GM18517 (cell line): ENCODE measurements at regions not wholly inside any gene's neighbourhood (a gene's known extent, or its start where the extent isn't known, plus 50 kb on each side); places are given as distances from the start of the nearest gene placed in this dataset.
A peak's percentile ranks its signal among the peaks of the same experiment; 100 is the strongest.

Source experiments
- ATAC-seq: cut with Tn5 transposase; IDR thresholded peaks from one replicate; pipeline ENCODE4 v1.9.1; 2021; ENCODE audit warnings: mild to moderate bottlenecking, moderate library complexity; ENCODE audit not compliant: unreplicated experiment

DNA sequence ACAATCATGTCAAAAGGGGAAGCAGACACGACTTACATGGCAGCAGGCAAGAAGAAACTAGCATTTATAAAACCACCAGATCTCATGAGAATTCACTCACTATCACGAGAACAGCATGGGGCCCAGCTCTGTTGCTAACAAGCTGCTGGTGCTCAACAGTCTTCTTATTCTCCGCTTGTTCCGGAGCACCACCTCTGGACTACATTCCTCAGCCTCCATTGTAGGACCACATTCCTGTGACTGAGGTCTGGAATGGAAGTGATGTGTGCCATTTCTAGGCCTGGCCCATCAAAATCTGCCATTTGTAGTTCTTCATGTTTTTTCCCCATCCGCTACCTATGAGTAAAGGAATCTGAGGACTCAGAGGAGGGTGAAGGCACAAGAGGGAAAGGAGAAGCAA is 111.5 kb upstream of the PTCHD1 start:
- no peak for ATAC-seq

DNA sequence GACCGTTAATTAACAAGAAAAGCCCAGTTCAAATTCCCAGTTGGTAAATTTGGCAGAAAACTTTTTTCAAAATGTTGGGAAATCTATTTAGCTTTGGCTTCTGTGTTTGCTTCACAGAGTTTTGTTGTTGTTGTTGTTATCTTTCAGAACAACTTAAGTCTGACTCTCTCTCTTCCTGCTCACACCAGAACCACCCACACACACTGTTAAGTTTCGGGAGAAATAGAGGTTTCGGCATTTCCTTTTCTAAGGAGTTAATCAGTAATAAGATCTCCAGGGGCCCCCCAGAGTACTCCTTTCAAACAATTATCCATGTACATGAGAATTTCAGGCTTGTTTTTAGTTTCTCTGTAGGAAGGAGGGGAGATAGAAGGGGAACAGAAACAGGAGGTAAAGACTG is 106.2 kb upstream of the PTCHD1 start:
- peak; percentile 60 for ATAC-seq

- ATAC-seq = no peak
Observed at GRCh38 chrX:23228950-23229448, 105.7 kb upstream of the PTCHD1 start.

DNA sequence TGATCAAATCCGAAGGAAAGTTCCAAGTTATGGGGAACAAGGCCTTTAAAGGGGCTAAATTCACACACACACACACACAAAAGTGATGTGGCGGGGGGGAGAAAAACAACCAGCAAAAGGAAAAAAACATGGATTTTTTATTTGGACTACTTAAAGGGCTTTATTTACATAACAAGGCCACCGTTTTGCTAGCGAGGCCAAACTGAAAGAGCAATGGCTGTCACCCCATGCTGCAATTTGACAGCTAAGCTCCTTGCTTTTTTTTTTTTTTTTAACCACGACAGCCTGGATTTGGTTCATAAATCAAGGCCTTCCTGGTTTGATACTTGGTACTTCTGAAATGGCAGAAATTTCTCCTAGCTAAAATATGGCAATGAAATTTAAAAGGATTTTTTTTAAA is 99.6 kb upstream of the PTCHD1 start:
- ATAC-seq = no peak

DNA sequence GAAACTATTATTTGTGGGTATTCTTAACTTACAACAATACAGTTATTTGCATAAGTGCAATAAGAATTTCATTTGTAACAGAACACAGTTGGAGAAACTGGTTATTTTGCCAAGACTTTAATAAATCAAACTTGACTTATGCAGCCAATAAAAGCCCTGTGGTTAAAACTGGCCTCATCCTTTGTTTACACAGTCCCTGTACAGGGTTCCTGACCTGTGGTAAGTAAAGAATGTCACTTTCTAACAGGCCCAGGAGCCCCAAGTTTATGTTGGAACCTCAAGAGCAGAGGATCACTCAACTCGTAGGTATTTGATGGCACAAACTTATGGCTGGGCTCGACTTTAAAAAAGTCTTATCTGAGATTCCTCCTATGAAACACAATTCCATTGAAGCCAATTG is 88.6 kb upstream of the PTCHD1 start:
- no peak for ATAC-seq

- no peak for ATAC-seq
Observed at GRCh38 chrX:23248187-23248586, 86.5 kb upstream of the PTCHD1 start.

DNA sequence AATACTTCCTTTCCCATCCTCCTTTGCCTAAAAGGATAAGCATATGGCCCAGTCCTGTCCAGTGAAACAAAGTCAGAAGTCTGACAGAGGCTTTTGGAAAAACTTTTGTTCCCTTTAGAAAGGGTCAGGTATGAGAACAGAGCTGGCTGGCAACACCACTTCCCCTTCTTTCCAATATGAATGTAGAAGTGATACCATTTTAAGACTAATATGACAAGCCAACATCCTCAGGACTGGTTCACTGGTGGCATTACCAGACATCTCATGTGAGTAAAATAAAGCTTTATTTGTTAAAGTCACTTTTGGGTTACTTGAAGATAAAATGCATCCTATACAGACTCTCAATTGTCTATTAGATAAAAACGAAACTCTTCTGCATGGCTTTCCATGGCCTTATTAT is 83.6 kb upstream of the PTCHD1 start:
- no peak for ATAC-seq

GRCh38 chrX:23263892-23264291 is 70.8 kb upstream of the PTCHD1 start:
- ATAC-seq = no peak

- no peak for ATAC-seq
Observed at GRCh38 chrX:23269923-23270322, 64.7 kb upstream of the PTCHD1 start.

DNA sequence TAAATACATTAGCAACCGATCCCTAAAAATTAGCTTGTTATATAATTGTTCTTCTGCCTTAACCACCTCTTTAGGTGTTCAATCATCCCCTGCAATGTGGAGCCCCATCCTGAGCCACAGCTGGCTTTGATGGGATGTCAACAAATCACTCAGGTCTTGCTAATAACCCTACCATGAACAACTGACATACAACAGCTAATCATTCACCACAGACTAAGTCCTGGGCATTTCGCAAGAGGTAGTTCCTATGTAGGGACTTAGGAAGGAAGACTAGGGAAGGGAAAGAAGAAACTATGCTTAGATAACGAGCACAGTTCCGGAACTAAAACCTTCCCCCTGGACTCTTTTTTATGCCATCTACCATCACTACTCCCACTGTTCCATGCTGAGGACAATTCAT is 63.6 kb upstream of the PTCHD1 start:
- ATAC-seq = no peak

DNA sequence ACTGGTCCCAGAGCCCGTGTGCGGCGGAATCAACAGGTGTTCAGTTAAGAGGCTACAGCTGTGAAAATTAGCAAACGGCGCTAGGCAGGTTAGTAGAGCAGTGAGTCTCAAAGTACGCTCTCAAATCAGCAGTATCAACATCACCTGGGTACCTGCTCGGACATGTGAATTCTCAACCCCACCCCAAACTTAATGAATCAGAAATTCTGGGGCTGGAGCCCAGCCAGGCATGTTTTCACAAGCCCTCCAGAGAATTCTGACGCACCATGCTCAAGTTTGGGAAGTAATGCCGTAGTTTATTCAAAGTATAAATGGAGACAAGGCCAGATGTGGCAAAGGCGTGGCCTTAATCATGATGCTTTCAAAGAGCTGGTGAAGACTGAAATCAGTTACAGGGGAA is 58.2 kb upstream of the PTCHD1 start:
- no peak for ATAC-seq
